ENCODE measurements at regions not wholly inside any gene's neighbourhood (a gene's known extent, or its start where the extent isn't known, plus 50 kb on each side); places are given as distances from the start of the nearest gene placed in this dataset.
"Not testable (repeated sequence)": the region's sequence is repeated elsewhere in the genome, so short reads cannot be mapped to it uniquely, and the experiment has no call there.

GRCh38 chr10:37067576-37067975 is 57.8 kb upstream of the ANKRD30A start:
- Histone ChIP-seq H3K36me3 (ENCODE audit: insufficient read depth, low read length) (no peaks in the 10 kb centered on the region), H3F3A (ENCODE audit: low read depth) (no peaks in the 10 kb centered on the region), H3K4me2 (ENCODE audit: low read depth, low read length, poor library complexity, severe bottlenecking) (no peak overlapping the region), H3K9ac (ENCODE audit: low read depth, low read length, poor library complexity, severe bottlenecking) (no peak overlapping the region), H3K4me3 (ENCODE audit: low read length, poor library complexity, severe bottlenecking) (no peak overlapping the region), H3K9me2 (replicated peaks; ENCODE audit: low read depth, low read length) (no peaks in the 10 kb centered on the region), H4K20me1 (ENCODE audit: insufficient read depth, low read length, poor library complexity, severe bottlenecking) (no peaks in the 10 kb centered on the region), H3K9me3 (ENCODE audit: insufficient read depth, low read depth, low read length) (no peaks in the 10 kb centered on the region; the same call in 1 of the 2 replicates), H3K27me3 (ENCODE audit: insufficient read depth, low read length, poor library complexity, severe bottlenecking) (no peaks in the 10 kb centered on the region), H3K4me1 (ENCODE audit: insufficient read depth, low read length, poor library complexity, severe bottlenecking) (no peaks in the 10 kb centered on the region), H3K79me2 (ENCODE audit: insufficient read depth, low read length) (no peaks in the 10 kb centered on the region), H2AFZ (ENCODE audit: low read length) (no peak overlapping the region)
- TF ChIP-seq CTCF (conservative IDR thresholded peaks at IDR 0.05; ENCODE audit: low read length), result no peak
- TF ChIP-seq EZH2phosphoT487 (IDR thresholded peaks at IDR 0.05; ENCODE audit: borderline replicate concordance), result no peak

GRCh38 chr10:37062296-37062695 is 63.1 kb upstream of the ANKRD30A start:
- not testable (repeated sequence) for H3K9ac ChIP-seq (ENCODE audit: low read depth, low read length, poor library complexity, severe bottlenecking); H3K9me3 ChIP-seq (ENCODE audit: insufficient read depth, low read depth, low read length); H3K4me1 ChIP-seq (ENCODE audit: insufficient read depth, low read length, poor library complexity, severe bottlenecking); H3K4me2 ChIP-seq (ENCODE audit: low read depth, low read length, poor library complexity, severe bottlenecking); H3K9me2 ChIP-seq (replicated peaks; ENCODE audit: low read depth, low read length); H3K36me3 ChIP-seq (ENCODE audit: insufficient read depth, low read length); H3K4me3 ChIP-seq (ENCODE audit: low read length, poor library complexity, severe bottlenecking); H3K79me2 ChIP-seq (ENCODE audit: insufficient read depth, low read length); H4K20me1 ChIP-seq (ENCODE audit: insufficient read depth, low read length, poor library complexity, severe bottlenecking); H3F3A ChIP-seq (ENCODE audit: low read depth); H3K27me3 ChIP-seq (ENCODE audit: insufficient read depth, low read length, poor library complexity, severe bottlenecking); H2AFZ ChIP-seq (ENCODE audit: low read length)

- TF ChIP-seq EZH2phosphoT487 (IDR thresholded peaks at IDR 0.05; ENCODE audit: borderline replicate concordance) (no peak), CTCF (conservative IDR thresholded peaks at IDR 0.05; ENCODE audit: low read length) (no peak)
- Histone ChIP-seq H4K20me1 (ENCODE audit: insufficient read depth, low read length, poor library complexity, severe bottlenecking) (no peaks in the 10 kb centered on the region), H3K4me3 (ENCODE audit: low read length, poor library complexity, severe bottlenecking) (no peak overlapping the region), H3K9me2 (replicated peaks; ENCODE audit: low read depth, low read length) (no peaks in the 10 kb centered on the region), H3K79me2 (ENCODE audit: insufficient read depth, low read length) (no peaks in the 10 kb centered on the region), H3K4me2 (ENCODE audit: low read depth, low read length, poor library complexity, severe bottlenecking) (no peak overlapping the region), H3K4me1 (ENCODE audit: insufficient read depth, low read length, poor library complexity, severe bottlenecking) (no peaks in the 10 kb centered on the region), H2AFZ (ENCODE audit: low read length) (no peak overlapping the region), H3K27me3 (ENCODE audit: insufficient read depth, low read length, poor library complexity, severe bottlenecking) (no peaks in the 10 kb centered on the region), H3K9me3 (ENCODE audit: insufficient read depth, low read depth, low read length) (no peaks in the 10 kb centered on the region), H3F3A (ENCODE audit: low read depth) (no peaks in the 10 kb centered on the region), H3K9ac (ENCODE audit: low read depth, low read length, poor library complexity, severe bottlenecking) (no peak overlapping the region), H3K36me3 (ENCODE audit: insufficient read depth, low read length) (no peaks in the 10 kb centered on the region)
Observed at GRCh38 chr10:37057261-37057660, 68.1 kb upstream of the ANKRD30A start.

- Histone ChIP-seq H4K20me1 (ENCODE audit: insufficient read depth, low read length, poor library complexity, severe bottlenecking) (no peaks in the 10 kb centered on the region), H3K9ac (ENCODE audit: low read depth, low read length, poor library complexity, severe bottlenecking) (no peak overlapping the region), H3K36me3 (ENCODE audit: insufficient read depth, low read length) (no peaks in the 10 kb centered on the region), H3K9me3 (ENCODE audit: insufficient read depth, low read depth, low read length) (no peaks in the 10 kb centered on the region), H3K4me2 (ENCODE audit: low read depth, low read length, poor library complexity, severe bottlenecking) (no peak overlapping the region), H3K9me2 (replicated peaks; ENCODE audit: low read depth, low read length) (no peaks in the 10 kb centered on the region), H3K79me2 (ENCODE audit: insufficient read depth, low read length) (no peaks in the 10 kb centered on the region), H3F3A (ENCODE audit: low read depth) (no peaks in the 10 kb centered on the region), H2AFZ (ENCODE audit: low read length) (no peak overlapping the region), H3K27me3 (ENCODE audit: insufficient read depth, low read length, poor library complexity, severe bottlenecking) (no peaks in the 10 kb centered on the region), H3K4me1 (ENCODE audit: insufficient read depth, low read length, poor library complexity, severe bottlenecking) (no peaks in the 10 kb centered on the region), H3K4me3 (ENCODE audit: low read length, poor library complexity, severe bottlenecking) (no peak overlapping the region)
- TF ChIP-seq EZH2phosphoT487 (IDR thresholded peaks at IDR 0.05; ENCODE audit: borderline replicate concordance), result no peak
- no peak for TF ChIP-seq CTCF (conservative IDR thresholded peaks at IDR 0.05; ENCODE audit: low read length)
Observed at GRCh38 chr10:37053476-37053875, 71.9 kb upstream of the ANKRD30A start.

GRCh38 chr10:37049982-37050381 is 75.4 kb upstream of the ANKRD30A start:
- H3K4me1 ChIP-seq (ENCODE audit: insufficient read depth, low read length, poor library complexity, severe bottlenecking); H3K9ac ChIP-seq (ENCODE audit: low read depth, low read length, poor library complexity, severe bottlenecking); H3K9me3 ChIP-seq (ENCODE audit: insufficient read depth, low read depth, low read length); H3F3A ChIP-seq (ENCODE audit: low read depth); H4K20me1 ChIP-seq (ENCODE audit: insufficient read depth, low read length, poor library complexity, severe bottlenecking); H3K9me2 ChIP-seq (replicated peaks; ENCODE audit: low read depth, low read length); H3K4me3 ChIP-seq (ENCODE audit: low read length, poor library complexity, severe bottlenecking); H2AFZ ChIP-seq (ENCODE audit: low read length); H3K79me2 ChIP-seq (ENCODE audit: insufficient read depth, low read length); H3K4me2 ChIP-seq (ENCODE audit: low read depth, low read length, poor library complexity, severe bottlenecking); H3K27me3 ChIP-seq (ENCODE audit: insufficient read depth, low read length, poor library complexity, severe bottlenecking); H3K36me3 ChIP-seq (ENCODE audit: insufficient read depth, low read length): not testable (repeated sequence)

Measured in Loucy (cell line).